ENCODE measurements at regions not wholly inside any gene's neighbourhood (a gene's known extent, or its start where the extent isn't known, plus 50 kb on each side); places are given as distances from the start of the nearest gene placed in this dataset.

DNA sequence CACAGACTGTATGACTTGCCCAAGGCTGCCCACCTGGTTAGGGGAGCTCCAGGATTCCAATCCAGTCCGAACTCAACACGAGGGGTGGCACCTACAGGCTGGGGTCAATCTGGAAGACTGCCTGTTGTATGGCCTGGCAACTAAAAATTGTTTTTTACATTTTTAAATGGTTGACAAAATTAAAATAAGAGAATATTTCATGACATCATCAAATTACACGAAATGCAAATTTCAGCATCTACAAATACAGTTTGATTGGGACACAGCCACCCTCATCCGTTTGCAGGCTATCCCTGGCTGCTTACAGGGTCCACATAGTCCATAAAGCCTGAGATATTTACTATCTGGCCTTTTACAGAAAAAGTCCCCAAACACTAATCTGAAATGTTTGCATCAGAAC, 235.9 kb upstream of the GMDS start:
- H3K9ac ChIP-seq (ENCODE audit: low read length): no peak overlapping the region
- H3K36me3 ChIP-seq (ENCODE audit: low read length): no peaks in the 10 kb centered on the region
- H3F3A ChIP-seq (ENCODE audit: insufficient read depth): no peaks in the 10 kb centered on the region
- no peak overlapping the region for H3K27ac ChIP-seq (ENCODE audit: low read depth, low read length)
- H4K20me1 ChIP-seq (ENCODE audit: low read depth, low read length): no peaks in the 10 kb centered on the region
- no peak overlapping the region for H2AFZ ChIP-seq (ENCODE audit: low read depth, low read length, severe bottlenecking)
- no peak overlapping the region for H3K4me2 ChIP-seq (ENCODE audit: low read depth, low read length, poor library complexity, severe bottlenecking)
- no peaks in the 10 kb centered on the region for H3K9me2 ChIP-seq (replicated peaks; ENCODE audit: insufficient read depth, low read length)
- H3K4me3 ChIP-seq (ENCODE audit: insufficient read depth, low read length, poor library complexity, severe bottlenecking): no peak overlapping the region
- peaks cover 14% of the 10 kb centered on the region; the same call in 1 of the 2 replicates for H3K9me3 ChIP-seq (ENCODE audit: insufficient read depth, low read length)
- no peak for TF ChIP-seq EZH2phosphoT487 (conservative IDR thresholded peaks at IDR 0.05; ENCODE audit: low read length)
- TF ChIP-seq, protein P1, sequence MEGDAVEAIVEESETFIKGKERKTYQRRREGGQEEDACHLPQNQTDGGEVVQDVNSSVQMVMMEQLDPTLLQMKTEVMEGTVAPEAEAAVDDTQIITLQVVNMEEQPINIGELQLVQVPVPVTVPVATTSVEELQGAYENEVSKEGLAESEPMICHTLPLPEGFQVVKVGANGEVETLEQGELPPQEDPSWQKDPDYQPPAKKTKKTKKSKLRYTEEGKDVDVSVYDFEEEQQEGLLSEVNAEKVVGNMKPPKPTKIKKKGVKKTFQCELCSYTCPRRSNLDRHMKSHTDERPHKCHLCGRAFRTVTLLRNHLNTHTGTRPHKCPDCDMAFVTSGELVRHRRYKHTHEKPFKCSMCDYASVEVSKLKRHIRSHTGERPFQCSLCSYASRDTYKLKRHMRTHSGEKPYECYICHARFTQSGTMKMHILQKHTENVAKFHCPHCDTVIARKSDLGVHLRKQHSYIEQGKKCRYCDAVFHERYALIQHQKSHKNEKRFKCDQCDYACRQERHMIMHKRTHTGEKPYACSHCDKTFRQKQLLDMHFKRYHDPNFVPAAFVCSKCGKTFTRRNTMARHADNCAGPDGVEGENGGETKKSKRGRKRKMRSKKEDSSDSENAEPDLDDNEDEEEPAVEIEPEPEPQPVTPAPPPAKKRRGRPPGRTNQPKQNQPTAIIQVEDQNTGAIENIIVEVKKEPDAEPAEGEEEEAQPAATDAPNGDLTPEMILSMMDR (IDR thresholded peaks at IDR 0.05; ENCODE audit: insufficient read depth, low read length, poor library complexity, severe bottlenecking): no peak
- no peaks in the 10 kb centered on the region for H3K27me3 ChIP-seq (ENCODE audit: low read length)
- no peaks in the 10 kb centered on the region for H3K79me2 ChIP-seq (ENCODE audit: insufficient read depth, low read length)

GRCh38 chr6:2480267-2480966, 235.0 kb upstream of the GMDS start:
- H3K4me2 ChIP-seq (ENCODE audit: low read depth, low read length, poor library complexity, severe bottlenecking): no peak overlapping the region

GRCh38 chr6:2478200-2478599, 232.8 kb upstream of the GMDS start:
- Histone ChIP-seq H3K79me2 (ENCODE audit: insufficient read depth, low read length) (no peaks in the 10 kb centered on the region), H4K20me1 (ENCODE audit: low read depth, low read length) (no peaks in the 10 kb centered on the region), H2AFZ (ENCODE audit: low read depth, low read length, severe bottlenecking) (no peak overlapping the region), H3F3A (ENCODE audit: insufficient read depth) (no peaks in the 10 kb centered on the region), H3K4me3 (ENCODE audit: insufficient read depth, low read length, poor library complexity, severe bottlenecking) (no peak overlapping the region), H3K27me3 (ENCODE audit: low read length) (no peaks in the 10 kb centered on the region), H3K9me2 (replicated peaks; ENCODE audit: insufficient read depth, low read length) (no peaks in the 10 kb centered on the region), H3K4me2 (ENCODE audit: low read depth, low read length, poor library complexity, severe bottlenecking) (no peak overlapping the region), H3K36me3 (ENCODE audit: low read length) (no peaks in the 10 kb centered on the region), H3K9ac (ENCODE audit: low read length) (no peak overlapping the region), H3K27ac (ENCODE audit: low read depth, low read length) (no peak overlapping the region), H3K9me3 (ENCODE audit: insufficient read depth, low read length) (peaks cover 11% of the 10 kb centered on the region; the same call in 1 of the 2 replicates)
- TF ChIP-seq EZH2phosphoT487 (conservative IDR thresholded peaks at IDR 0.05; ENCODE audit: low read length): no peak
- TF ChIP-seq, protein P1 (IDR thresholded peaks at IDR 0.05; ENCODE audit: insufficient read depth, low read length, poor library complexity, severe bottlenecking): no peak

More at GRCh38 chr6:2480267-2480966, 235.0 kb upstream of the GMDS start:
- no peaks in the 10 kb centered on the region for H3K79me2 ChIP-seq (ENCODE audit: insufficient read depth, low read length)
- H4K20me1 ChIP-seq (ENCODE audit: low read depth, low read length): no peaks in the 10 kb centered on the region
- no peaks in the 10 kb centered on the region for H3K9me2 ChIP-seq (replicated peaks; ENCODE audit: insufficient read depth, low read length)
- H3K27ac ChIP-seq (ENCODE audit: low read depth, low read length): no peak overlapping the region
- H3K27me3 ChIP-seq (ENCODE audit: low read length): no peaks in the 10 kb centered on the region
- H3K4me3 ChIP-seq (ENCODE audit: insufficient read depth, low read length, poor library complexity, severe bottlenecking): no peak overlapping the region
- no peak overlapping the region for H2AFZ ChIP-seq (ENCODE audit: low read depth, low read length, severe bottlenecking)
- H3K36me3 ChIP-seq (ENCODE audit: low read length): no peaks in the 10 kb centered on the region
- peaks cover 14% of the 10 kb centered on the region; the same call in 1 of the 2 replicates for H3K9me3 ChIP-seq (ENCODE audit: insufficient read depth, low read length)
- H3F3A ChIP-seq (ENCODE audit: insufficient read depth): no peaks in the 10 kb centered on the region
- TF ChIP-seq EZH2phosphoT487 (conservative IDR thresholded peaks at IDR 0.05; ENCODE audit: low read length): no peak
- TF ChIP-seq, protein P1 (IDR thresholded peaks at IDR 0.05; ENCODE audit: insufficient read depth, low read length, poor library complexity, severe bottlenecking): no peak
- no peak overlapping the region for H3K9ac ChIP-seq (ENCODE audit: low read length)

Data from SU-DHL-6 (cell line).